ENCODE measurements at regions not wholly inside any gene's neighbourhood (a gene's known extent, or its start where the extent isn't known, plus 50 kb on each side); places are given as distances from the start of the nearest gene placed in this dataset.

DNA sequence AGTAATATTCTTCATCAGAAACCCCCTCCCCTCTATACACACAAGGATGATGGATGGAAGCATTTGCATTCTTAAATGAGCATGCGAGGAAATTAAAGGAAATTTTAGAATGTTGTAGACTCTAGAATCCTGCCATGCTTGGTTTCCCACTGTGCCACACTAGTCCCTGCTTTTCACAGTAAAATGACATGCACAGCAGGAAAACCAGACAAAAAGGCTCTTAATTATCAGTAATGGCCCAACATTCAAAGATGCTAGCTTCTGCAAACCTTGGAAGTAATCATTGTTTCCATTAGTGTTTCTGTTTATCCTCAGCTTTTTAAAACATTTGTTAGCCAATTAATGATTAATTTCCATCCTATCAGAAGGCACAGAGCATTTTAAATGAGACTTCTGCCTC, 255.8 kb downstream of the SLCO4C1 start:
- Histone ChIP-seq H3K9me2 (replicated peaks; ENCODE audit: insufficient read depth, low read length) (no peaks in the 10 kb centered on the region), H4K20me1 (ENCODE audit: insufficient read depth, low read length) (no peaks in the 10 kb centered on the region), H3K27ac (ENCODE audit: low read length) (no peak overlapping the region)

DNA sequence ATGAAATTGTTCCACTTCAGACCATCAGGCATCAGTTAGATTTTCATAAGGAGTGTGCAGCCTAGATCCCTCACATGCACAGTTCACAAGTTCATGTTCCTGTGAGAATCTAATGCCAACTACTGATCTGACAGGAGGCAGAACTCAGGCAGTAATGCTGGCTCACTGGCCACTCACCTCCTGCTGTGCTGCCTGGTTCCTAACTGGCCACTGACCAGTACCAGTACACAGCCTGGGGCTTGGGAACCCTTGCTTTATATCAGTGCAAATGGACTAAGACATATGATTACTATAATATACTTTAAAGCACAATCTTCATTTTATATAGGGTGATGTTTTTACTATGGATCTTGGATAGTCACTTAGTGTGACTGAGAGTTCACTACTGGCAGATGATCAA, 259.2 kb downstream of the SLCO4C1 start:
- H3K27me3 ChIP-seq (replicated peaks; ENCODE audit: insufficient read depth, low read length), result no peaks in the 10 kb centered on the region
- no peak overlapping the region for H3K4me3 ChIP-seq (ENCODE audit: low read length)
- H3K9me3 ChIP-seq (replicated peaks; ENCODE audit: insufficient read depth, low read length), result no peaks in the 10 kb centered on the region
- no peak for DNase-seq
- H3K36me3 ChIP-seq (replicated peaks; ENCODE audit: insufficient read depth, low read length), result no peaks in the 10 kb centered on the region
- H2AFZ ChIP-seq (ENCODE audit: low read length), result no peak overlapping the region
- H3K4me1 ChIP-seq (ENCODE audit: low read length), result no peaks in the 10 kb centered on the region
- no peaks in the 10 kb centered on the region for H3F3A ChIP-seq (ENCODE audit: insufficient read depth, low read length)
- H3K4me2 ChIP-seq (ENCODE audit: low read depth, low read length), result no peak overlapping the region
- no peaks in the 10 kb centered on the region for H3K9me2 ChIP-seq (replicated peaks; ENCODE audit: insufficient read depth, low read length)
- H3K79me2 ChIP-seq (ENCODE audit: low read length), result no peaks in the 10 kb centered on the region
- no peaks in the 10 kb centered on the region for H4K20me1 ChIP-seq (ENCODE audit: insufficient read depth, low read length)
- no peak overlapping the region for H3K27ac ChIP-seq (ENCODE audit: low read length)
- H3K9ac ChIP-seq (ENCODE audit: low read length), result no peak overlapping the region
- TF ChIP-seq EZH2 (optimal IDR thresholded peaks at IDR 0.05; ENCODE audit: low read depth, low read length) (no peak), EZH2phosphoT487 (IDR thresholded peaks at IDR 0.05; ENCODE audit: low read length) (no peak)
- TF ChIP-seq, protein P1, sequence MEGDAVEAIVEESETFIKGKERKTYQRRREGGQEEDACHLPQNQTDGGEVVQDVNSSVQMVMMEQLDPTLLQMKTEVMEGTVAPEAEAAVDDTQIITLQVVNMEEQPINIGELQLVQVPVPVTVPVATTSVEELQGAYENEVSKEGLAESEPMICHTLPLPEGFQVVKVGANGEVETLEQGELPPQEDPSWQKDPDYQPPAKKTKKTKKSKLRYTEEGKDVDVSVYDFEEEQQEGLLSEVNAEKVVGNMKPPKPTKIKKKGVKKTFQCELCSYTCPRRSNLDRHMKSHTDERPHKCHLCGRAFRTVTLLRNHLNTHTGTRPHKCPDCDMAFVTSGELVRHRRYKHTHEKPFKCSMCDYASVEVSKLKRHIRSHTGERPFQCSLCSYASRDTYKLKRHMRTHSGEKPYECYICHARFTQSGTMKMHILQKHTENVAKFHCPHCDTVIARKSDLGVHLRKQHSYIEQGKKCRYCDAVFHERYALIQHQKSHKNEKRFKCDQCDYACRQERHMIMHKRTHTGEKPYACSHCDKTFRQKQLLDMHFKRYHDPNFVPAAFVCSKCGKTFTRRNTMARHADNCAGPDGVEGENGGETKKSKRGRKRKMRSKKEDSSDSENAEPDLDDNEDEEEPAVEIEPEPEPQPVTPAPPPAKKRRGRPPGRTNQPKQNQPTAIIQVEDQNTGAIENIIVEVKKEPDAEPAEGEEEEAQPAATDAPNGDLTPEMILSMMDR (IDR thresholded peaks at IDR 0.05; ENCODE audit: low read length), result no peak

More for the DNA sequence above, 255.8 kb downstream of the SLCO4C1 start:
- H3K36me3 ChIP-seq (replicated peaks; ENCODE audit: insufficient read depth, low read length), result no peaks in the 10 kb centered on the region
- TF ChIP-seq EZH2phosphoT487 (IDR thresholded peaks at IDR 0.05; ENCODE audit: low read length), result no peak
- TF ChIP-seq, protein P1 (IDR thresholded peaks at IDR 0.05; ENCODE audit: low read length), result no peak
- TF ChIP-seq EZH2 (optimal IDR thresholded peaks at IDR 0.05; ENCODE audit: low read depth, low read length), result no peak
- H3K9ac ChIP-seq (ENCODE audit: low read length), result no peak overlapping the region
- no peak for DNase-seq
- H3K4me2 ChIP-seq (ENCODE audit: low read depth, low read length), result no peak overlapping the region
- H2AFZ ChIP-seq (ENCODE audit: low read length), result no peak overlapping the region
- no peaks in the 10 kb centered on the region for H3K4me1 ChIP-seq (ENCODE audit: low read length)
- H3K79me2 ChIP-seq (ENCODE audit: low read length), result no peaks in the 10 kb centered on the region
- no peaks in the 10 kb centered on the region for H3F3A ChIP-seq (ENCODE audit: insufficient read depth, low read length)
- H3K27me3 ChIP-seq (replicated peaks; ENCODE audit: insufficient read depth, low read length), result no peaks in the 10 kb centered on the region
- no peak overlapping the region for H3K4me3 ChIP-seq (ENCODE audit: low read length)
- H3K9me3 ChIP-seq (replicated peaks; ENCODE audit: insufficient read depth, low read length), result no peaks in the 10 kb centered on the region

DNA sequence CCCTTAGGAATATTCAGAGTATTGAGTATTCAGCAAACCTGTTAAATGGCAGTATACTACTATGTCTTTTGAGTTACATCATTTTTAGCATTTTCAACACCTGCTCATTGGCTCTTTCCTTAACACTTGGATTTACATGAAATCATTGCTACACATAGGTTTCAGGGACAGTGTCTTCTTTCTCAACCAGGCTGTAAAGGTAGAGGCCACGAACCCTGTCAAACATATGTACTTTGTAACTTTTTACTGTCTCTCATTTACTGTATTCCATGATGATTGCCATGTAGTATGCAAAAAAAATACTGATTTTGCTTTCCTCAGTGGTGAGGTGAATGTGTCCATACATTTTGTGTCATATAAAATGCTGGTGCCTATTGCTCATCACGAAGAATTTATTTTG, 264.4 kb downstream of the SLCO4C1 start:
- H3K9me3 ChIP-seq (replicated peaks; ENCODE audit: insufficient read depth, low read length), result no peaks in the 10 kb centered on the region
- no peaks in the 10 kb centered on the region for H3K79me2 ChIP-seq (ENCODE audit: low read length)
- H3K27me3 ChIP-seq (replicated peaks; ENCODE audit: insufficient read depth, low read length), result no peaks in the 10 kb centered on the region
- no peak overlapping the region for H3K9ac ChIP-seq (ENCODE audit: low read length)
- H4K20me1 ChIP-seq (ENCODE audit: insufficient read depth, low read length), result no peaks in the 10 kb centered on the region
- TF ChIP-seq, protein P1 (IDR thresholded peaks at IDR 0.05; ENCODE audit: low read length), result no peak
- TF ChIP-seq EZH2 (optimal IDR thresholded peaks at IDR 0.05; ENCODE audit: low read depth, low read length) (no peak), EZH2phosphoT487 (IDR thresholded peaks at IDR 0.05; ENCODE audit: low read length) (no peak)
- no peak overlapping the region for H3K4me3 ChIP-seq (ENCODE audit: low read length)
- no peaks in the 10 kb centered on the region for H3K36me3 ChIP-seq (replicated peaks; ENCODE audit: insufficient read depth, low read length)
- H3K27ac ChIP-seq (ENCODE audit: low read length), result no peak overlapping the region
- no peaks in the 10 kb centered on the region for H3F3A ChIP-seq (ENCODE audit: insufficient read depth, low read length)
- no peak overlapping the region for H2AFZ ChIP-seq (ENCODE audit: low read length)
- H3K4me2 ChIP-seq (ENCODE audit: low read depth, low read length), result no peak overlapping the region
- DNase-seq, result no peak
- no peaks in the 10 kb centered on the region for H3K9me2 ChIP-seq (replicated peaks; ENCODE audit: insufficient read depth, low read length)
- H3K4me1 ChIP-seq (ENCODE audit: low read length), result no peaks in the 10 kb centered on the region
